ENCODE measurements at regions not wholly inside any gene's neighbourhood (a gene's known extent, or its start where the extent isn't known, plus 50 kb on each side); places are given as distances from the start of the nearest gene placed in this dataset.

- ChIA-PET CTCF (ENCODE audit: unreplicated experiment) (no interaction called here), POLR2A (no interaction called here)
- intact Hi-C loops (cut with micrococcal nuclease; ENCODE audit: unreplicated experiment), result no loop called here
- no peak overlapping the region for H3K27ac ChIP-seq (ENCODE audit: low read depth, low read length, poor library complexity, severe bottlenecking)
- TF ChIP-seq CTCF (conservative IDR thresholded peaks at IDR 0.05; ENCODE audit: low read length) (no peak), EZH2phosphoT487 (IDR thresholded peaks at IDR 0.05; ENCODE audit: borderline replicate concordance, low read depth, low read length) (no peak)
- no peak overlapping the region for H2AFZ ChIP-seq (ENCODE audit: low read length)
- H3K9me2 ChIP-seq (ENCODE audit: insufficient read depth, low read length), result no peaks in the 10 kb centered on the region
- H3K4me3 ChIP-seq (ENCODE audit: low read depth, low read length, poor library complexity, severe bottlenecking), result no peak overlapping the region
- no peaks in the 10 kb centered on the region for H4K20me1 ChIP-seq (ENCODE audit: insufficient read depth, low read length)
- H3K4me2 ChIP-seq (ENCODE audit: low read length), result no peak overlapping the region
- H3K36me3 ChIP-seq (ENCODE audit: insufficient read depth, low read length), result no peaks in the 10 kb centered on the region
- no peak for DNase-seq (ENCODE audit: low spot score)
- no peaks in the 10 kb centered on the region for H3K4me1 ChIP-seq (ENCODE audit: insufficient read depth, low read length, poor library complexity, severe bottlenecking)
- BruUV-seq (replicated peaks), result no TSS peak
- no peaks in the 10 kb centered on the region for H3K79me2 ChIP-seq (ENCODE audit: insufficient read depth, low read depth, low read length)
- H3K9me3 ChIP-seq (ENCODE audit: low read length), result no peaks in the 10 kb centered on the region
These were observed 122.1 kb upstream of the LRIG1 start for GRCh38 chr3:66622756-66623457.

- Histone ChIP-seq H3K4me1 (ENCODE audit: insufficient read depth, low read length, poor library complexity, severe bottlenecking) (no peaks in the 10 kb centered on the region), H3K79me2 (ENCODE audit: insufficient read depth, low read depth, low read length) (no peaks in the 10 kb centered on the region), H3K4me3 (ENCODE audit: low read depth, low read length, poor library complexity, severe bottlenecking) (no peak overlapping the region), H3K27ac (ENCODE audit: low read depth, low read length, poor library complexity, severe bottlenecking) (no peak overlapping the region), H3K9me3 (ENCODE audit: low read length) (no peaks in the 10 kb centered on the region), H3K4me2 (ENCODE audit: low read length) (no peak overlapping the region), H4K20me1 (ENCODE audit: insufficient read depth, low read length) (no peaks in the 10 kb centered on the region), H3K9me2 (ENCODE audit: insufficient read depth, low read length) (no peaks in the 10 kb centered on the region), H3K36me3 (ENCODE audit: insufficient read depth, low read length) (no peaks in the 10 kb centered on the region), H2AFZ (ENCODE audit: low read length) (no peak overlapping the region)
- intact Hi-C loops (cut with micrococcal nuclease; ENCODE audit: unreplicated experiment), result no loop called here
- ChIA-PET CTCF (ENCODE audit: unreplicated experiment) (no interaction called here), POLR2A (interaction anchor here (0.7 kb wide), 1 partner anchor 9 kb away, joined by 3 read pairs; no protein-coding TSS in a partner anchor)
- BruUV-seq (replicated peaks), result no TSS peak
- TF ChIP-seq CTCF (conservative IDR thresholded peaks at IDR 0.05; ENCODE audit: low read length), result no peak
- TF ChIP-seq EZH2phosphoT487 (IDR thresholded peaks at IDR 0.05; ENCODE audit: borderline replicate concordance, low read depth, low read length), result no peak
- DNase-seq (ENCODE audit: low spot score), result no peak
These were observed 124.8 kb upstream of the LRIG1 start for GRCh38 chr3:66625505-66626216.
